ENCODE measurements at regions not wholly inside any gene's neighbourhood (a gene's known extent, or its start where the extent isn't known, plus 50 kb on each side); places are given as distances from the start of the nearest gene placed in this dataset.

- Mint-ChIP-seq H3K27me3 (ENCODE audit: low read depth) (peaks cover 9% of the 10 kb centered on the region), H3K36me3 (no peaks in the 10 kb centered on the region), H3K9me3 (peaks cover 13% of the 10 kb centered on the region), H3K4me3 (no peak overlapping the region), H3K4me1 (no peaks in the 10 kb centered on the region), H3K27ac (no peak overlapping the region)
- DNase-seq (ENCODE audit: low spot score in 2 of 2, unreplicated experiment in 2 of 2) = no peak
- TF ChIP-seq CTCF (IDR thresholded peaks at IDR 0.05; ENCODE audit: unreplicated experiment) = no peak
These were observed 103.1 kb upstream of the LYZL2 start for GRCh38 chr10:30732671-30733070.

- no peak for TF ChIP-seq CTCF (IDR thresholded peaks at IDR 0.05; ENCODE audit: unreplicated experiment)
- Mint-ChIP-seq H3K4me3 (no peak overlapping the region), H3K9me3 (peaks cover 13% of the 10 kb centered on the region), H3K27me3 (ENCODE audit: low read depth) (peaks cover 9% of the 10 kb centered on the region), H3K4me1 (no peaks in the 10 kb centered on the region), H3K27ac (no peak overlapping the region), H3K36me3 (no peaks in the 10 kb centered on the region)
- no peak for DNase-seq (ENCODE audit: low spot score in 2 of 2, unreplicated experiment in 2 of 2)
These were observed 102.4 kb upstream of the LYZL2 start for GRCh38 chr10:30731963-30732362.

- no peak for TF ChIP-seq CTCF (IDR thresholded peaks at IDR 0.05; ENCODE audit: unreplicated experiment)
- Mint-ChIP-seq H3K4me3 (no peak overlapping the region), H3K36me3 (no peaks in the 10 kb centered on the region), H3K27me3 (ENCODE audit: low read depth) (peaks cover 15% of the 10 kb centered on the region), H3K9me3 (peaks cover 13% of the 10 kb centered on the region), H3K27ac (no peak overlapping the region), H3K4me1 (no peaks in the 10 kb centered on the region)
- no peak for DNase-seq (ENCODE audit: low spot score in 2 of 2, unreplicated experiment in 2 of 2)
These were observed 100.8 kb upstream of the LYZL2 start for GRCh38 chr10:30730306-30730705.

- Mint-ChIP-seq H3K27me3 (ENCODE audit: low read depth) (peaks cover 6% of the 10 kb centered on the region), H3K4me3 (no peak overlapping the region), H3K27ac (no peak overlapping the region), H3K36me3 (no peaks in the 10 kb centered on the region), H3K9me3 (peaks cover 13% of the 10 kb centered on the region), H3K4me1 (no peaks in the 10 kb centered on the region)
- no peak for TF ChIP-seq CTCF (IDR thresholded peaks at IDR 0.05; ENCODE audit: unreplicated experiment)
- no peak for DNase-seq (ENCODE audit: low spot score in 2 of 2, unreplicated experiment in 2 of 2)
These were observed 99.2 kb upstream of the LYZL2 start for GRCh38 chr10:30728766-30729165.

GRCh38 chr10:30728127-30728526 lies 98.6 kb upstream of the LYZL2 start:
- Mint-ChIP-seq H3K4me1 (no peaks in the 10 kb centered on the region), H3K27ac (no peak overlapping the region), H3K36me3 (no peaks in the 10 kb centered on the region), H3K4me3 (no peak overlapping the region), H3K9me3 (peaks cover 13% of the 10 kb centered on the region), H3K27me3 (ENCODE audit: low read depth) (peaks cover 6% of the 10 kb centered on the region)
- no peak for DNase-seq (ENCODE audit: low spot score in 2 of 2, unreplicated experiment in 2 of 2)
- TF ChIP-seq CTCF (IDR thresholded peaks at IDR 0.05; ENCODE audit: unreplicated experiment) = no peak

GRCh38 chr10:30727524-30727923 lies 98.0 kb upstream of the LYZL2 start:
- Mint-ChIP-seq H3K27ac (no peak overlapping the region), H3K36me3 (no peaks in the 10 kb centered on the region), H3K4me3 (no peak overlapping the region), H3K27me3 (ENCODE audit: low read depth) (peaks cover 6% of the 10 kb centered on the region), H3K4me1 (no peaks in the 10 kb centered on the region), H3K9me3 (peaks cover 13% of the 10 kb centered on the region)
- no peak for TF ChIP-seq CTCF (IDR thresholded peaks at IDR 0.05; ENCODE audit: unreplicated experiment)
- no peak for DNase-seq (ENCODE audit: low spot score in 2 of 2, unreplicated experiment in 2 of 2)

Data from mesothelial cell of epicardium (in vitro differentiated cells).